HG02938 (cell line): ENCODE measurements at regions not wholly inside any gene's neighbourhood (a gene's known extent, or its start where the extent isn't known, plus 50 kb on each side); places are given as distances from the start of the nearest gene placed in this dataset.
"Not testable (repeated sequence)": the region's sequence is repeated elsewhere in the genome, so short reads cannot be mapped to it uniquely, and the experiment has no call there.

Experiments
- ATAC-seq: cut with Tn5 transposase; IDR thresholded peaks from one replicate; pipeline ENCODE4 v1.9.1; 2021; ENCODE audit warnings: mild to moderate bottlenecking, moderate library complexity; ENCODE audit not compliant: unreplicated experiment

- no peak for ATAC-seq
These were observed 56.6 kb downstream of the SLITRK1 start for GRCh38 chr13:83825676-83826075.

GRCh38 chr13:83824560-83824959 lies 57.7 kb downstream of the SLITRK1 start:
- no peak for ATAC-seq

- ATAC-seq, result no peak
These were observed 58.2 kb downstream of the SLITRK1 start for GRCh38 chr13:83824120-83824519.

- no peak for ATAC-seq
These were observed 62.7 kb downstream of the SLITRK1 start for GRCh38 chr13:83819611-83820010.

- no peak for ATAC-seq
These were observed 63.1 kb downstream of the SLITRK1 start for GRCh38 chr13:83819156-83819555.

- no peak for ATAC-seq
These were observed 66.2 kb downstream of the SLITRK1 start for GRCh38 chr13:83816081-83816480.

- ATAC-seq, result no peak
These were observed 66.7 kb downstream of the SLITRK1 start for GRCh38 chr13:83815598-83815997.

- no peak for ATAC-seq
These were observed 72.1 kb downstream of the SLITRK1 start for GRCh38 chr13:83810136-83810535.

- ATAC-seq, result no peak
These were observed 77.8 kb downstream of the SLITRK1 start for GRCh38 chr13:83804356-83804962.

- ATAC-seq, result no peak
These were observed 83.5 kb downstream of the SLITRK1 start for GRCh38 chr13:83798731-83799130.

- ATAC-seq, result no peak
These were observed 85.9 kb downstream of the SLITRK1 start for GRCh38 chr13:83796364-83796763.

GRCh38 chr13:83794583-83794982 lies 87.7 kb downstream of the SLITRK1 start:
- no peak for ATAC-seq

- peak; percentile 80 for ATAC-seq
These were observed 102.0 kb downstream of the SLITRK1 start for GRCh38 chr13:83780227-83780626.

- no peak for ATAC-seq
These were observed 108.3 kb downstream of the SLITRK1 start for GRCh38 chr13:83773961-83774360.

GRCh38 chr13:83765796-83766195 lies 116.5 kb downstream of the SLITRK1 start:
- ATAC-seq, result no peak

- no peak for ATAC-seq
These were observed 120.6 kb downstream of the SLITRK1 start for GRCh38 chr13:83761631-83762030.

GRCh38 chr13:83755210-83755609 lies 127.1 kb downstream of the SLITRK1 start:
- ATAC-seq, result not testable (repeated sequence)

- ATAC-seq, result no peak
These were observed 128.2 kb downstream of the SLITRK1 start for GRCh38 chr13:83753912-83754624.

- no peak for ATAC-seq
These were observed 130.1 kb downstream of the SLITRK1 start for GRCh38 chr13:83752141-83752540.

- no peak for ATAC-seq
These were observed 141.7 kb downstream of the SLITRK1 start for GRCh38 chr13:83740622-83741021.

- no peak for ATAC-seq
These were observed 143.9 kb downstream of the SLITRK1 start for GRCh38 chr13:83738407-83738806.

- no peak for ATAC-seq
These were observed 149.0 kb downstream of the SLITRK1 start for GRCh38 chr13:83733293-83733692.

GRCh38 chr13:83732755-83733154 lies 149.5 kb downstream of the SLITRK1 start:
- no peak for ATAC-seq
